Activated T-cell treated with anti-CD3 and anti-CD28 coated beads for 24 hours (primary cell): ENCODE measurements at regions not wholly inside any gene's neighbourhood (a gene's known extent, or its start where the extent isn't known, plus 50 kb on each side); places are given as distances from the start of the nearest gene placed in this dataset.

Source experiments
- DNase-seq: peaks from one replicate; pipeline ENCODE4 v3.0.0-alpha.2; 2020; ENCODE audit warnings: low read depth

- DNase-seq, result no peak
These were observed 254.8 kb upstream of the PITRM1 start for GRCh38 chr10:3427347-3427746.

GRCh38 chr10:3426190-3426845 lies 253.7 kb upstream of the PITRM1 start:
- DNase-seq, result no peak

GRCh38 chr10:3425716-3426115 lies 253.1 kb upstream of the PITRM1 start:
- DNase-seq, result no peak

DNA sequence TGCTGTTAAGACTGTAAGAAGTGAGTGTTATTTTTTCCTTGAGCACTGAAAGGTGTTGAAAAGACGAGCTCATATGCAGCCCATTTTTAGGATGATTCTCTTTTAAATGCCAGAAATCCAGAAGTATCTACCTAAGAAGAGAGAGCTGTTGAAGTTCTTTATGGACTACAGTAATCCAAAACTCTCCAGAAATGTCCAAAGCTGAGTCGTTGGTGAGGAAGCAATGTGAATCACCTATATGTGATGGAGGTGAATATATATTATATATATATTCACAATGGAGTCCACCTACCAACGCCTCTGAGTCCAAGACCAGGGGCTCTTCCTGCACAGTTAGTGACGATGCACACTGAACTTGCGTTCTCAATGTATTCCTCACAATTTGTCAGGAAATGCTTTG lies 252.7 kb upstream of the PITRM1 start:
- DNase-seq, result no peak

DNA sequence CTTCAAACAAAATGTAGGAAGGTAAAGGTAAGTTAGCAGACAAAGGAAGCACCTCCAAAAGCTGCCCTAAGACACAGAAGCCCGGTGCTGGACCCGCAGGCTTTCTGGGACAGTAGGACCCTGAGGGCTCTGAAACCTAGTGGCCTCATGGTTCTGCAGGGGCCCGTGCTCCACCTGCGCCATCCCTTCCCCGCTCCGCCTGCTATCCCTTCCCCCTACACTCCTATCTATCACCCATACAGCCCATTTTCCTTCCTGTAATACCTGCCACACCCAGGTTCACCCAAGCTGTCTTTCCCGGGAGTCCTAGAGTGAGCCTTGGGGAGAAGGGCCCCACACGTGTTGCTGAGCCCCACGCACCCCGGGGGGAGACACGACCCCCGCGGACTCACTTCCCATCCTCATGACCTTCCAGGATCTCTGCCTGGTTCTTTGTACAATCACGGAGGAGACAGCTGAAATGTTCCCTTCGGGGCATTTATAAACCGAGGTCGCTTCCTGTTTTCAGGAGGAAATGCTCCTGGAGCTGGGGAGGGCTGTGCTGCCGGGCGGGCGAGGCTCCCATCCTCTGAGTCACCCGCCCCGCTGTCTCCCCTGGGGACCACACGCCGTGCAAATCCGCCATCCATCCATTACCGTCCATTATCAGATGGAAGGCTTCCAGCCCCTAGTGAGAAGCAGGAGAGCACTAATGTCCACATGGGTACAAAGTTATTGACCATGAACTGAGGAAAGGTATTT lies 251.7 kb upstream of the PITRM1 start:
- no peak for DNase-seq

- no peak for DNase-seq
These were observed 250.8 kb upstream of the PITRM1 start for GRCh38 chr10:3423384-3423783.

GRCh38 chr10:3422282-3422681 lies 249.7 kb upstream of the PITRM1 start:
- DNase-seq, result no peak

DNA sequence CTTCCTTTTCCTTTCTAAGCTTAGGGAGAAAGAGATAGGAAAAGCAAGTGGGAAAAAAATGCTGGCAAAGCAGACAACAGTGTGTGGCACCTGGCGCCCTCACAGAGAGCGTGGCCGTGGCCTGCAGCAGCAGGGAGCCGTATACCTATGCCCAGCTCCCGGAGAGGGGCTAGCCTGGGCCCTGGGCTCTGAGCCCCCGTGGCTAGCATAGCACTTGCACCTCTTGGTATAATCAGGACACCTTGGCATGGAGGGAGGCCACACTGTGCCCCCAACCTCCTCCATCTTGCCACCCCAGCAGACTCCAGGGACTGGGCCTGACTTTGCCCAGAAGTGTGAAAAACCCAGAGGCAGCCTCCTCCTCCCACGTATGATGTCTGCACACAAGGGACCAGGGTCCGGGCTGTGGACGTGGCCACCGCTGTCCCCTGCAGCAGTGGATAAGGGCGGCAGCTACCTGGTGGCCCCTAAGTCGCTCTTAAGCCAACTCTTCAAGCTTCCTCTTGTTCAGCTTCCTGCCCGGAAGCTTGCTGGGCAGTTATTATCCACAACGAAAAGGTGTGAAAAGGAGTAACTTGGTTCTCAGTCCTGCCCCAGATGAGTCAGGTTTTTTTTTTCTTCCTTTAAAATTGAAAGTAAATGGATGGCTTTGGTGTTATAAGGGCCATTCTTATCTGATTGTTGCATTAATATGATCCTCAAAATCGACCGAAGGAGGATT lies 249.1 kb upstream of the PITRM1 start:
- no peak for DNase-seq

- DNase-seq, result no peak
These were observed 248.2 kb upstream of the PITRM1 start for GRCh38 chr10:3420527-3421469.

DNA sequence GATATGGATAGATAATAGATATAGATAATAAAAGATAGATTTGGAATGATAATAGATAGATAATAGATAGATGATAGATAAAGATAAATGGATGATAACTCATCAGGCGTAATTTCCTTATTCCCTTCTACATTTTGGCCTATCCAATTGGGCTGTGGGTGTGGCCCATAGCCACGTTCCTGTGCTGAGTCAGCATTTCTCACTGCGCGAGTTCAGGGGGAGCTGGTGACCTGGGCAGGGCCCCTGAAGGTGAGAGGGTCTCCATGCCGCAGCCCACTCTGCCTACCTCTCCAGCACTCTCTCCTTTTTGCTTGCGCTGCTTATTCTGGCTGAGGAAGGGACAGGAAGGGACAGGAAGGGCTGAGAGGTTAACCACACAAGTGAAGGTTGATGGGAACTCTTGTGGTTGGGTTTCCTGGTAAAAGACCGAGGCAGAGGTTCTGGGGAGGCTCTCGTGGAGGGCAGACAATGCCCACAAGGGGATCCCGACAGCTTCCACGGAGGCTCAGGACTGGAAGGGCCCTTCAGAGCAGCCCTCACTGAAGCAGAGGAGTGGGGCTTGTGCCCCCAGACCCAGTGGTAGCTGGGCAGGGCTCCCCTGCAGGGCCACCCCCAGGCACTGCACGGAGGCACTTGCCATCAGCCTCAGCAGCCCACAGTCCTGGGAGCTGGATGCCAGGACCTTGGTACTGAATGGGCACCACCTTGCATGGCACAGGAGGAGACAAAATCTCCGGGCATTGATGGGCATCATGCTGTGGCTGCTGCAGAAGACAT lies 247.3 kb upstream of the PITRM1 start:
- no peak for DNase-seq

DNA sequence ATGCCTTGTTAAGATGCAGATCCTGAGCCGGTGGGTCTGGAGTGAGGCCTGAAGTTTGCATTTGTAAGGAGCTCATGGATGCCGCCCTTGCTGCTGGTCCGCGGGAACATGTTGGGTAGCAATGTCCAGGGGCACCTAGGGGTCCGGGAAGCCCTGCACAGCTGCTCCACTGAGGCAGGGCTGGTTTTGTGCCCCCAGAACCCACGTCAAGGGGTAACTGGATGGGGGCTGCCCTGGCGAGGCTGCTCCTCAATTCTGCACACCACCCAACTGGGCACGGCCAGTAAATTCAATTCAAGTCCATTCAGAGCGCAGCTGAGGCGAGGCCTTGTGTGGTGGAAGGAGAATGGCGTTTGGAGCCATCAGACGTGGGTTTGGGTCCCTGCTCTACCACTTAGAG lies 246.3 kb upstream of the PITRM1 start:
- DNase-seq, result no peak

GRCh38 chr10:3418041-3418754 lies 245.6 kb upstream of the PITRM1 start:
- no peak for DNase-seq

DNA sequence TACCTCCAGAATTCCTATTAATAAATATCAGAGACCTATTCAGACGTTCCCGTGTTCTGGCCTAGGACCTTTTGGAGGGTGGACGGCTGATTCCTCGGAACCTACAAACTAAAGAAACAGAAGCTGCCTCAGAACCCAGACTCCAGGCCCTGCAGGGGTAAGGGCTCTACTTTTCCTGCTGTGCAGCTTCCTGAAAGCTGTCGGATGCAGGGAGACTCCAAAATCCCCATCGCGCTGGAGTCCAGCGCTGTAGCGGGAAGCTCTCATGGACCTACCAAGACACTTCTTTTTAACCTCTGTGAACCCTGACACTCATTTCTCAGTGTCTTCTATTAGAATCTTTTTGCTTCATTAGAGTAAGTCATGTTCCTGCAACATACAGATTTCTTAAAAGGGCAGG lies 244.5 kb upstream of the PITRM1 start:
- no peak for DNase-seq

- no peak for DNase-seq
These were observed 243.5 kb upstream of the PITRM1 start for GRCh38 chr10:3415878-3416605.

DNA sequence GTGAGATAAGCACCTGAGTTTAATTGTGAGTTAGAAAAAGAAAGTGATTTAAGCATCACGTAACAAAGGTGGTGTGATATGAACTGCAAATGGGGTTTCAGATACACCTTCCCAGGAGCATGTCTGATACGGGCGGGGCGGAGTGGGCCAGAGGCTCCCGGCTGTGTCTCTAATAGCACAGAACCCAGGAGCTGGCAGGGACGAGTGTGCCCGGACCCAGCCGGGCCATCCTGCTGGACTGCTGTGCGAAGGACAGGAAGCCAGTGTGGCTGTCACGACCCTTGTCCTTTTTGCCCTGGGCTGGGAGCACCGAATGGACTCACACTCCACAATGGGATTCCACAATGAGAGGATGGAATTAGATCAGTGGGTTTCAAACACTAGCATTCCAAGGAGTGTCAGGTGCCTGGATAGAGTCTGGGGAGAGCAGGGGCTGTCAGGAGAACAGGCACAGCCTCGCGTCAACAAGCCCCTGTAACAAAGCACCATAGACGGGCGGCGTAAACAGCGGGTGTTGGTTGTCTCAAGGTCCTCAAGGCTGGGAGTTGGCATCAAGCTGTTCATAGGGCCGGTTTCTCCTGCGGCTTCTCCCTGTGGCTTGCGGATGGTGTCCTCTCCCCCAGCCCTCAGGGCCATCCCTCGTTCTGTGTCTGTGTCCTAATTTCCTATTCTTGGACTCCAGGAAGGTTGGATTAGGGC lies 242.6 kb upstream of the PITRM1 start:
- no peak for DNase-seq

- no peak for DNase-seq
These were observed 242.1 kb upstream of the PITRM1 start for GRCh38 chr10:3414667-3415023.

GRCh38 chr10:3413937-3414666 lies 241.5 kb upstream of the PITRM1 start:
- no peak for DNase-seq

DNA sequence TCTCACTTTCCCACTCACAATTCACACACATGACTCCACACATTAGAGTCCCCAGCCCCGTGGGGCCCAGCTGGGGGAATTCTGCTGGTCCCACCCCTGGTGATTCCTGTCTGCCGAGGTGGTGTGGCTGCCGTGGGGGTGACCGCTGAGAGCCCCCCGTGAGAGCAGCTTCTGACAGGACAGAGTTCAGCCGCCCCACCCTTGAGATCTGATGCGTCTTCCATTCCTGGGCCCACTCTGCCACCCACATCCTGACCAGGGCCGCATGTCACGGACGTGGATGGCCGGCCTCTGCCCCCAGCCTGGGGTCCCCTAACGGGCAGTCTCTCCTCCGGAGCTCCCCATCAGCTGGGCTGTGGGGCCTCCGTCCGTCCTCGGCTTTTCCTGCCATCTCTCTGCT lies 240.1 kb upstream of the PITRM1 start:
- DNase-seq, result no peak
